Small intestine (tissue), 7 donors: ENCODE measurements at regions not wholly inside any gene's neighbourhood (a gene's known extent, or its start where the extent isn't known, plus 50 kb on each side); places are given as distances from the start of the nearest gene placed in this dataset.

Source experiments
- DNase-seq, 2 donors: peaks; one replicate each; pipeline versions ENCODE4 v3.0.0 to v3.0.0-alpha.2; 2013
- FAIRE-seq: peaks from 2 replicates; lab custom pipeline; 2012; peaks lifted over from hg19 to GRCh38; lab: Jason Lieb, UNC
- H3K27ac ChIP-seq, 3 donors: one replicate each; pipeline ENCODE4 v1.5.1; 2013; ENCODE audit warnings: low read length in 2 of 3, mild to moderate bottlenecking in 2 of 3, control low read depth in 1 of 3, inconsistent platforms in 1 of 3, low read depth in 1 of 3, moderate library complexity in 1 of 3
- H3K27me3 ChIP-seq, 3 donors: one replicate each; pipeline ENCODE4 v1.6.1; 2013; ENCODE audit warnings: low read length in 3 of 3, inconsistent platforms in 1 of 3; ENCODE audit not compliant: control insufficient read depth in 3 of 3, insufficient read depth in 3 of 3
- H3K36me3 ChIP-seq, 3 donors: one replicate each; pipeline ENCODE4 v1.6.1; 2013; ENCODE audit warnings: low read length in 3 of 3, inconsistent platforms in 1 of 3, low read depth in 1 of 3, mild to moderate bottlenecking in 1 of 3, moderate library complexity in 1 of 3; ENCODE audit not compliant: control insufficient read depth in 3 of 3, insufficient read depth in 2 of 3
- H3K4me1 ChIP-seq, 3 donors: one replicate each; pipeline ENCODE4 v1.6.1; 2013; ENCODE audit warnings: low read length in 2 of 3, inconsistent platforms in 1 of 3, low read depth in 1 of 3, mild to moderate bottlenecking in 1 of 3, moderate library complexity in 1 of 3; ENCODE audit not compliant: control insufficient read depth in 3 of 3, insufficient read depth in 2 of 3
- H3K4me3 ChIP-seq, 3 donors: one replicate each; pipeline ENCODE4 v1.5.1; 2013; ENCODE audit warnings: low read length in 3 of 3, control low read depth in 1 of 3, inconsistent platforms in 1 of 3, low read depth in 1 of 3, mild to moderate bottlenecking in 1 of 3, moderate library complexity in 1 of 3
- H3K9me3 ChIP-seq, 2 donors: one replicate each; pipeline ENCODE4 v1.6.1; 2013; ENCODE audit warnings: low read depth in 1 of 2, low read length in 1 of 2; ENCODE audit not compliant: control insufficient read depth in 2 of 2, insufficient read depth in 1 of 2
- WGBS, 3 donors: extraction: QIAGEN DNeasy Blood & Tissue Kit; methylation state at CpG; one replicate each; pipeline ENCODE4 v1.1.7; 2013; 5-methylcytosine and 5-hydroxymethylcytosine counted together
- donor health status: healthy with polysubstance abuse.
- donor health status: control.
- donor health status: control.
- donor health status: Bipolar disorder and iron deficiency.
- donor health status: healthy.

DNA sequence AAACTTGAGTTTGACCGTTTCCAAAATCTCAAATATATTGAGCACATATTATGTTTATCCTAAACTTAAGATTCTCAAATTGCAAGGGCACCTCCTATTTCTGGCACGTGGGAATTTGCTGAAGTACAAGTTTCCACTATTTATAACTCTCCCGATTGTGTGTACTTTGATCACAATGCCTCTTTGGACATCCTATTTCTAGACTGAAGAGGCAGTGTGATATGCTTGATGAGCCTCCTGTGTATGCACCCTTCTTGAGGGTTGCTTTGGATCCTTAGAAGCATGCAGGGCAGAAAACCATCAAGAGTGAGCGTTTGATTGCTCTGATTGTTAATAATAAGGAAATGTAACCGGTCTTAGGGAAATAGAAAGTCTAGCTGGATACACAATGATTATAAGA lies 218.9 kb upstream of the RBM19 start:
- H3K27ac ChIP-seq, result no peak overlapping the region
- FAIRE-seq, result no peak

DNA sequence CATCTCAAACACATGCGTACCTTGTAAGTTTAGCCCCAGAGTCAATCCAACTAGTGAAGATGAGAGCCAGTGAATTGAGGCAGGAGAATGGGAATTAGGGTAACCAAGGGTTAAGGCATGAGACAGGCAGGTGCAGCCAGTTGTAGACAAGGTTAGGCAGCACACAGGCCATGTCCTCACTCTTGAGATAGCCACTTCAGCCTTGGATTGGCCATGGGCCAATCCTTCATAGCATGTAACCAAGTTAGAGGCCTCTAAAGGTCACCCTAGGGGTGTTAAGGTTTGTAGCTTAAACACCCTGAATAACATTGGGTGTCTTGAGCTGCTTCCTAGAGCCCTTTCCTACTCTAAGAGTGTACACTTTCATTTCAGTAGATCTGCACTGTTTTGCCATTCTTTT lies 208.2 kb upstream of the RBM19 start:
- H3K27ac ChIP-seq, result no peak overlapping the region

More for the DNA sequence above, 218.9 kb upstream of the RBM19 start:
- Histone ChIP-seq H3K4me3 (no peak overlapping the region), H3K9me3 (no peaks in the 10 kb centered on the region), H3K4me1 (no peaks in the 10 kb centered on the region), H3K27me3 (peaks cover 0 to 3% (median 2%) of the 10 kb centered on the region in 3 donors), H3K36me3 (no peaks in the 10 kb centered on the region)
- DNase-seq, result no peak
- 46 to 58% (median 53%) methylated on average over 5 of the region's 5 CpGs for whole genome bisulfite sequencing, 3 donors

DNA sequence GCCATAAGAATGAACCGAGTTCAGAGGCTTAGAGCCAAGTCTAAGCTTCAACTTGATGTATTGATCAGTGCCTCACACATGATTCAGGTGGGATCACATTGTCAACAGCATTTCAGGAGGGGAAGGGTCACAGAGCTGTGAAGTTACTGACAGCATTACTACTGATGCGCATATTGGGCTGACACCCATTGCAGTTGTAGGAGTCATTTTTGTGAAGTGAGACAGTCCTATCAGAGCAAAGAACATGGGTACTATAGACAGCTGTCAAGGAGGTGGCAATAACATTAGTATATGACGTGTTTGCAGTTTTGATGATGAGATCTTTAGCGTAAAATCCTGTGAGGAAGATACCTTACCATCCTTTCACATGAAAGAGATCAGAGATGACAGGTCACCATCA lies 206.0 kb upstream of the RBM19 start:
- Histone ChIP-seq H3K36me3 (no peaks in the 10 kb centered on the region), H3K4me3 (no peak overlapping the region), H3K27ac (no peak overlapping the region), H3K27me3 (peaks cover 0 to 2% (median 0%) of the 10 kb centered on the region in 3 donors), H3K4me1 (no peaks in the 10 kb centered on the region), H3K9me3 (no peaks in the 10 kb centered on the region)
- no peak for FAIRE-seq
- DNase-seq, result no peak
- 55 to 84% (median 65%) methylated on average over 4 of the region's 4 CpGs for WGBS, 3 donors

More for the DNA sequence above, 208.2 kb upstream of the RBM19 start:
- Histone ChIP-seq H3K4me1 (no peaks in the 10 kb centered on the region), H3K36me3 (no peaks in the 10 kb centered on the region), H3K4me3 (no peak overlapping the region), H3K9me3 (no peaks in the 10 kb centered on the region), H3K27me3 (no peaks in the 10 kb centered on the region)
- WGBS, 3 donors, result 94 to 97% (median 95%) methylated on average over 1 of the region's 1 CpG
- no peak for FAIRE-seq
- DNase-seq, result no peak

DNA sequence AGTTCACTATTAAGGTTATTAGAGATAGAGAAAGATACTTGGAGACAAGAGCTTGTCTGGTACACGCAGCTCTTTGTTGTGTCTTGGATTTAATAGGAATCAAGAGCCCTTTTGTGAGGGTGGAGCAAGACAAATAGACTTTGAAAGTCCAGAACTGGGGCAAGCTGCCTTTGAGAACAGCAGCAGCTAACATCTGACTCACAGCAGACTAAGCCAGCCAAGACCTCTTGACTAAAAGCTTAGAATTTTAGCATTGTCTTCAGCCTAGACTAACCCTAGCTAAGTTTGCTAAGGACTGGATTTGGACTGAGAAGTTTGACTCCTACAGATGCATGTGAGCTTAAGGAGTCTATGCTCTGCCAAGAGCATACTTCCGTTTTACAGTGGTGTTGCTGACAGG lies 201.9 kb upstream of the RBM19 start:
- no peak overlapping the region for H3K4me3 ChIP-seq
- FAIRE-seq, result no peak

DNA sequence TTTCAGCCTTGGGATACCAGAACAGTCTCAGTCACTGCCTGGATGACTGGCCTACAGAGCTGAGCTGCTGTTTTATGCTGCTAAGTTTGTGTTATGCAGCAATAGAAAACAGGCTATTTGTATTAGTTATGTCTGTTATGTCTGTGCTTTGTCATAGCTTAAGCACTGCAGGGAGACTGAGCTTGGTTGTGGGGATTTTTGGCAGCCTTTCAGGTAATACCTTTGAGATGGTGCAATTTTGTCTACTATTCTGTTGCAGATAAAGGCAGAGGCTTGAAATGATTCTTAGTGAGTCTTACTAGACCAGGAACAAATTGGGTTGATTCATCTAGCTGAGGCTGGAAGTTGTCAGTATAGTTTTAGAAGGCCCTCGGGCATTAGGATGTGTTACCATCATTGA lies 201.3 kb upstream of the RBM19 start:
- Histone ChIP-seq H3K36me3 (no peaks in the 10 kb centered on the region), H3K9me3 (no peaks in the 10 kb centered on the region), H3K4me1 (no peaks in the 10 kb centered on the region), H3K4me3 (no peak overlapping the region), H3K27ac (no peak overlapping the region), H3K27me3 (peaks cover 0 to 5% (median 2%) of the 10 kb centered on the region in 3 donors)
- no peak for DNase-seq
- no peak for FAIRE-seq
- 88 to 91% (median 89%) methylated on average over 1 of the region's 1 CpG for whole genome bisulfite sequencing, 3 donors

More for the DNA sequence above, 201.9 kb upstream of the RBM19 start:
- 59 to 63% (median 60%) methylated on average over 2 of the region's 2 CpGs for WGBS, 3 donors
- no peaks in the 10 kb centered on the region for H3K36me3 ChIP-seq
- H3K27me3 ChIP-seq, result peaks cover 0 to 5% (median 2%) of the 10 kb centered on the region in 3 donors
- DNase-seq, result no peak
- H3K4me1 ChIP-seq, result no peaks in the 10 kb centered on the region
- no peak overlapping the region for H3K27ac ChIP-seq
- H3K9me3 ChIP-seq, result no peaks in the 10 kb centered on the region

DNA sequence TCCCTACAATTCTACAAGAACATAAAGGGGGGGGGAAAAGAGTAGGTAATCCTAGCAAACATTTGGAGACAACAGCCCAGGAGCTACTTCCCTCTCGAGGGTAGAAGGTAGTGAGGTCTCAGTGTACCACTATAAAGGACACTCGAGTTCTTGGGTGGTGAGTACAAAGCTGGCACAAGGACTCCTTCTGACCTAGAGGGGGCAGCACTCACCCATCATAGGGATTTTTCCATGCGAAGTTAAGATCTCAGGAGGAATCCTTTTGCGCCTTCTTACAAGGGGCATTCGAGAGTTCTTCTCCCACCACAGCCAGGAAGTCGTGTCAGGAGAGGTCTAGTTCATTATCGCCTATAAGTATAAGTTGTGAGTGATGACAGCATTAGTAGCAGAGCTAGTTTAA lies 200.2 kb upstream of the RBM19 start:
- Histone ChIP-seq H3K9me3 (no peaks in the 10 kb centered on the region), H3K36me3 (no peaks in the 10 kb centered on the region), H3K27me3 (peaks cover 0 to 5% (median 2%) of the 10 kb centered on the region in 3 donors), H3K27ac (no peak overlapping the region), H3K4me1 (no peaks in the 10 kb centered on the region), H3K4me3 (no peak overlapping the region)
- FAIRE-seq (no peak), DNase-seq (peak; percentile 10 to 21)
- WGBS, 3 donors, result 16 to 18% (median 17%) methylated on average over 7 of the region's 7 CpGs

DNA sequence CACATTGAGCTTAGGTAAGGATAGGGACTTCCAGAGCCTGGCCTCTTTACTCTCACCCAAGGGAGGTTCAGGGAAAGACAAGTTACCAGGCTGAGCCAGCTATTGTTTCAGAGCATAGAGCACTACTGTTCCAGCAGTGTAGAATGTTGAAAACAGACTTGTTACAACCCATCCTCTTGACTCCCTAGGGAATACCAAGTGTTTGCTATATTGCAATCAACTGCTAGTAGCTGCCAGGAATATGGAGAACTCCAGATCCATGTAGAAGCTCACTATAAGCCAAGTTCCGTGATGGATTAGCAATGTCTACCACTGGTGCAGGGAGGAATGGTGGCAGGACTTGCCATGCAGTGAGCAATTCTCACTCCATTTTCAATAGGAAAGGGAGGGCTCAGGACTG lies 199.8 kb upstream of the RBM19 start:
- FAIRE-seq (no peak), DNase-seq (no peak)
- H3K27ac ChIP-seq, result no peak overlapping the region
- H3K4me1 ChIP-seq, result no peaks in the 10 kb centered on the region
- H3K27me3 ChIP-seq, result peaks cover 0 to 5% (median 2%) of the 10 kb centered on the region in 3 donors
- H3K36me3 ChIP-seq, result no peaks in the 10 kb centered on the region
- H3K4me3 ChIP-seq, result no peak overlapping the region
- WGBS, 3 donors, result 47 to 72% (median 61%) methylated on average over 1 of the region's 1 CpG
- H3K9me3 ChIP-seq, result no peaks in the 10 kb centered on the region

DNA sequence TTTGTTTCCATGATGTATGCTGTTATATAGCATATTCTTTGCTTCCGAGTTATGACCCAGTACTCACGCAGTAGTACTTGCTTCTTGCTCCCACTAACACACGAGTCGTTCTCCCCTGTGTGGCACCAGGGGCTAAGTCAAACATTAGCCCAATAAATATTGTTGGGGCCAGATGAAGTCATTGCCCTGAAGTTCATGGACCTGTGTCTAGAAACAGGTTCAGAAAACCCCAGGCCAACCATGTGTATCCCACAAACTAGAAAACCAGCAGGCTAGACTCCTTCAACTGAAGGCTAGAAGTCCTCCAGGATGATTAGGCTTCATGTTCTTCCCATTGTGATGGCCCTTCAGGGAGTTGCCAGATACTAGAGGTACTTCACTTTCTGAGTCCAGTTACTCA lies 198.2 kb upstream of the RBM19 start:
- no peaks in the 10 kb centered on the region for H3K9me3 ChIP-seq
- 84 to 91% (median 85%) methylated on average over 4 of the region's 4 CpGs for WGBS, 3 donors
- no peak overlapping the region for H3K4me3 ChIP-seq
- no peaks in the 10 kb centered on the region for H3K4me1 ChIP-seq
- peaks cover 0 to 5% (median 4%) of the 10 kb centered on the region in 3 donors for H3K27me3 ChIP-seq
- DNase-seq (no peak), FAIRE-seq (no peak)
- H3K27ac ChIP-seq, result no peak overlapping the region
- no peaks in the 10 kb centered on the region for H3K36me3 ChIP-seq

DNA sequence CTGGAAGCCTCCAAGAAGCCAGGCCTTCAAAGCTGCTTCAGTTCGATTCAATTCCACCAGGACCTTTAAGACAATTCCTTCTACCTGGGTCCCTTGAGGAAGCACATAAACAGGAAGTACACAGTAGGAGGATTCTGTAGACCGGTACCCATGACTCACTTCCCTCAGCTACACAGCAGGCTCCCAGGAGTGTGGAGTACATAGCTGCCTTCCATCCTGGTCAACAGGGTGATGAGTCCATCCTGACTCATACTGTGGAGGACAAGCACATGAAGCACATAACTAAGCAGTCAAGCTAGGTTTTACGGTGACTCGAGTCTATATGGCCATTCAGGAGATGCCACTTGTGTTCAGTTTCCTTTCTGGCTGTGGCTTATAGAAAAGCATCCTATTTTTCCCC lies 197.6 kb upstream of the RBM19 start:
- WGBS, 3 donors, result 63 to 73% (median 67%) methylated on average over 4 of the region's 4 CpGs
- Histone ChIP-seq H3K36me3 (no peaks in the 10 kb centered on the region), H3K4me3 (no peak overlapping the region), H3K4me1 (no peaks in the 10 kb centered on the region), H3K27ac (no peak overlapping the region), H3K27me3 (peaks cover 0 to 5% (median 4%) of the 10 kb centered on the region in 3 donors), H3K9me3 (no peaks in the 10 kb centered on the region)
- DNase-seq (no peak), FAIRE-seq (no peak)
